ENCODE measurements at regions not wholly inside any gene's neighbourhood (a gene's known extent, or its start where the extent isn't known, plus 50 kb on each side); places are given as distances from the start of the nearest gene placed in this dataset.

DNA sequence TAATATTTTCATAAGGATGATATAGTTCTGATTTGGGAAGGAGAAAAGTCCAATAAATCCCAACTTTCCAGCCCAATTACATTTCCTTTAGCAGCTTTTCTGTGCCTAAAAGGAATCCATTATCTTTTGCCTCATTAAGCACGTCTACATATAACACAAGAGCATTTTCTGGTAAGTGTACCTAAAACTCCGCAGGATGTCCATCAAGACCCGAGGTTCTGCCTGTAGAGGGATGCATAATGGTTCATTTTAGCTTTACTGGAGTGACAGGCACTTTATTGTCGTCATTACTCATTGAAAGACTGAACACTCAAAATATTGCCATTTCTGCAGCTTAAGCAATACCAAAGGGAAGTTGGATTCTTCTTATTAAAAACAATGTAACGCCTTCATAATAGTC lies 669.0 kb downstream of the PRELID2 start:
- no peak for DNase-seq

DNA sequence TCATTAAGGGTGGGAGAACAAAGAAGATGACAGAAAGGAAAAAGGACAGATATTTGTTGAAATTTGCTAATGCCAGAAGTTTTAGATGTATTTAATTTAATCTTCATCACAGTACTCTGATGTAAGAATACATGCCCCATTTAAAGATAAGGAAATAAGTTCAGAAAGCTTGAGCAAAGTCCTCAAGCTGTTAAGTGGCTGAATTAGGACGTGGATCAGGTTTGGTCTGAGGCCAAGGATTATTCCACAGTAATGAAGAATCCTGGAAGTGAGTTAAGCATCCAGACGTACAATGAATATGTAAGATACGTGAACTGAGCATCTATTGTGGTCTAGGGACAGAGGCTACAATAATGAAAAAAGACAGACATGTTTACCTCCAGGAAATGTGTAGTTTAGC lies 671.3 kb downstream of the PRELID2 start:
- DNase-seq = no peak

DNA sequence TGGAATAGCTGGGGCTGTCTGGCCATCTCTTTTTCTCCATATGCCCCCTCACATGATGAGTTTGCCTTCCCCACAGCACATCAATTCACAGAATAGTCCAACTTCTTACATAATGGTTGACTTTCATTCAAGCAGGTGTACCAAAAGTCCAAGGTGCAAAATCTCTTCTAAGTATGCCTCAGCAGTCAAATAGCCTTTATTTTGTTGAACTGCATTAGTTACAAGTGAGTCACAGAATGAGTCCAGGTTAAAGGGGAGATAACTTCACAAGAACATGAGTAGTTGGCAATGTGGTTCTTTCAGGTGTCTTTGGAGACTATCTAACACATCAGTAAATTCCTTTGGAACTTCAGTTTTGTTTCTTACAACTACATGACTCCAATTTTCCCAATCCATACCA lies 672.5 kb downstream of the PRELID2 start:
- DNase-seq = no peak

DNA sequence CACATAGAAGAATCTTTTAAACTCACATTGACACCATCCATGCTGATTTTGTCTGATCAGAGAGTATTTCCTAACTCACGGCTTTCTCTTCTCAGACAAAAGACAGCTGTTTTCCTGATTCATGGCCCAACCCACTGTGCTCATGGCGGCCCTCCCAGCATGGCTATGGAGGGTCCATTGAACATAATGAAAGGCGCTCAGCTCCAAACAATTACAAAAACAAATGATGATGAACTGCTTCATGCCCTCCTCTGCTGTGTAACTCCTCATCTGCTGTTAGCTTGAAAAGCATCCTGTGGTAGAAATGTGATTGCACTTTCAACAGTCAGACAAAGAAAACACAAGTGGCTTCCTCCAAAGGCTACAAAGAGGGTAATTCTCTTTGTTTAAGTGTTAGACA lies 673.8 kb downstream of the PRELID2 start:
- DNase-seq = no peak

- DNase-seq = no peak
Observed at GRCh38 chr5:145160679-145161078, 674.5 kb downstream of the PRELID2 start.

- DNase-seq = no peak
Observed at GRCh38 chr5:145158730-145159129, 676.4 kb downstream of the PRELID2 start.

DNA sequence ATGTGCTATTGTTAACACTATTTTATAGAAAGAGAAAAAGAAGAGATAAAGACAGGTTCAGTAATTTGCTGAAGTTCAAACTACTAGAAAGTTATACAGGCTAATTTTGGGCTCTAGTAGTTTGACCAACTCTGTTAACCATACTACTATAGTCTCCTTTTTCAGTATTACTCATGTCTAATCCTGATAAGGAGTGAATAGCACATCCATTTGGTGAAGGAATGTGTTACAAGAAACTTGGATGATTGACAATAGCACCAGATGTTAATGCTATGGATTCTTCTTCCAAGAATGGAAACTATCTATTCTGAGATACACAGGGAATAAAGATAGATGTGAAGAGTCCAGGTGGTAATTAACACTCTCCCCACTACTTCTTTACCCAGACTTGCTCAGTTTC lies 677.3 kb downstream of the PRELID2 start:
- DNase-seq = no peak

GRCh38 chr5:145141534-145141933 lies 693.6 kb downstream of the PRELID2 start:
- DNase-seq = no peak

- no peak for DNase-seq
Observed at GRCh38 chr5:145130996-145131395, 704.1 kb downstream of the PRELID2 start.

DNA sequence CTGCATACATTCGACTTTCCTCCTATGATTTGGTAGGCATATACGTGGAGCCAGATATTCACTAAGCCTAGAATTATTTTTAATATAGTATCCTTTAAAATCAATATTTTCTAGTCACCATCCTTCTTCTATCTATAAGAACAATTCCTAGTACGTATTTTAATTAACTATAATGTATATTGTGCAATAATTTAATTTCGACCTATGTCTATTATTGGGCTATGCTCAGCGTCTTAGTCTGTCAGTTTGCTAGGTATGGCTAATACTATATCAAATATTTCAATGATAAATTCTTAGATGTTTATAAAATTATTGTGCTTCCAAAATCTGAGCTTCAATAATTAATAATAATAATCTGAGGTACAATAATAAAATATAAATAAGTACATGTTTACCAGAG lies 705.3 kb downstream of the PRELID2 start:
- no peak for DNase-seq

DNA sequence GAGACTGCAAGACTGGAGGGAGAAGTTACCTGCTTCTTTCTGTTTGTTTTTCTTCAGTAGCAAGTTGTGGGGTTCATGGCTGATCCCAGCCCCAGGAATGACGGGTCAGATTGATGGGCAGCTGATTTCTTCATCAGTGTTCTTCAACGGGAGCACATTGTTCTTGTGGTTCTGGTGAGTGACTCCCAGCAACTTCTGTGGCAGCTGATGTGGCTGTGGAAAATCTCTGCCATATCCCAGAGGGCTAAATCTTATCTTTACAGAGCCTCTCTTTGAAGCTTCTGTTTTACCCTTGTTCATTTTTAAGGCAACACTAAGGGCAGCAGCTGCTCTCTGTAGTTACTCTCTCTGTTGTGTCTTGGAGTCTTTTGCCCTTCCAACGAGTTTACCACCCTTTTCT lies 710.3 kb downstream of the PRELID2 start:
- DNase-seq = no peak

DNA sequence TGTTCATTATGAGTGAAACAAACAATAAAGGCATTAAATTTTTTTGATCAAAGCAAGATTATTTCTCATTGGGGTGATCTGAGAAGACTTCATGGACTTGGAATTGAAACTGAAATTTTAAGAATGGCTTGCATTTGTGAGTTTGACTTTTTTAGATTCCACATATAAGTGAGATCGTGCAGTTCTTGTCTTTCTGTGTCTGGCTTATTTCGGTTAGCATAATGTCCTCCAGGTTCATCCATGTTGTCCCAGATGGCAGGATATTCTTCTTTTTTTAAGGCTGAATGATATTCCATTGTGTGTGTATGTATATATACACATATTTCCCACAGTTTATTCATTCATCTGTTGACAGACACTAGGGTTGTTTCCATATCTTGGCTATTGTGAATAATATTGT lies 716.5 kb downstream of the PRELID2 start:
- DNase-seq = no peak

DNA sequence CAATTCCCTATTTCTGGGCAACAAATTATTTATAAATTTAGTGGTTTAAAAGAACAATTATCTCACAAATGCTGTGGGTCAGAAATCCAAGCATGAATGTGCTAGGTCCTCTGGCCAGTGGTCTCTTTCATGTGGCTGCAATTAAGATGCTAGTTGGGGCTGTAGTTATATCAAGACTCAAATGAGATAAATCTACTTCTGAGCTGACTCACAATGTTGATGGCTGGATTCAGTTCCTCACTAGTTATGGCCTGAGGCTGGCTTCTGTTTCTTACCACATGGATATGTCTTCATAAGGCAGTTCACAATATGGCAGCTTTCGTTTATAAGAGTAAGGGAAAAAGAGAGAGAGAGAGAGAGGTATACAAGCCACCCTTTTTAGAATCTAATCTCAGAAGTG lies 717.0 kb downstream of the PRELID2 start:
- DNase-seq = no peak

- DNase-seq = no peak
Observed at GRCh38 chr5:145117285-145117684, 717.9 kb downstream of the PRELID2 start.

DNA sequence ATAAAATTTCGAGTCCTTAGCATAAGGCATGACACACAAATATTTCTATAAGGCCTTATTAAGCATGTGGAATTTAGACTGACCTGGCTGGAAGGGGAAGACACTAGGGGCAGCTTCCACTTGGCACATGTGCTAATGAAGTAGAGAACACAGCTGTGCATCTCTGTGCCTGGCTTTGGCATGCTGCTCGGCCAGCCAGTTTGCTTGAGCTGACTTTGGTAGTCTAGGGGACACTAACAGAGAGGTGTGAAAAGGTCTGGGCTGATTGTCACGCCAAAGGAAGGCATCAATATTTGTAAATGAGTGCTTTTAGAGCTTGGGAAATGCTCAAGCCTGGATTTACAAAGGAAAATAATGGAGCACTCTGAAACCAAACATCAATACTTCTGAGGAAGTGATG lies 723.7 kb downstream of the PRELID2 start:
- no peak for DNase-seq

DNA sequence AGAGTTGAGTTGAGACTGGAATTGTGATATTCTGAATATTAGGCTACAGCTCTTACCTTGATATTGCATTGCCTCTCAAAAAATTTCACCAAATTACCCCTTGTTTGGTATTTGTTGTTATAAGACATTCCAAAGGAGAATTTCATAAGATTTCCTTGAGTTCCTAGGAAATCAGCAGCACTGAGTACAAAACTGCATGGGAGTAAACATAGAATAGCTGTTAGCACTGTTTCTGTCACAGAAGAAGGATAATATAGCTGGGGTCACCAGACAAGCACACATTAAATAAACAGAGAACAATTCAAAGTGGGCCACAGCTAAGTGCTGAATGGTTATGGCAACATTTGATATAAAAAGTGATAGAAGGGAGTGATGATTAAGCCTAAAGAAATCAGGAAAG lies 724.3 kb downstream of the PRELID2 start:
- no peak for DNase-seq

- DNase-seq = no peak
Observed at GRCh38 chr5:145110181-145110580, 725.0 kb downstream of the PRELID2 start.

- no peak for DNase-seq
Observed at GRCh38 chr5:145105384-145105783, 729.8 kb downstream of the PRELID2 start.

DNA sequence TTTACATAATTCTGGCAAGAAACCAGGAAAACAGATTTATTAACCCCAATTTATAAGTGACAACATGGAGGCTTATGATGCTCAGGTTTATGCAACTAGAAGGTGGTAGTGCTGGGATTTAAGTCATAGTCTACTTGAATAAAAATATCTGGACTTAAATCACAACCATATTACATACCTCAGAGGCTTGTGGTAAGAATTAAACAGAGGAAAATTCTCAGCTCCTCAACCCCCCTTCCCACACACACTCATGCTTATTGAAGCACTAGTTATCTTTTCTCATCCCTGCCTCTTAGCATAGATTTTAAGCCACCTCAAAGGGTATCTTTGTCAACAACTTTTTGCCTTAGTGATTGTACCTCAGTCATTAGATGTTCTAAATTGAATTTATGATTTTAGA lies 731.0 kb downstream of the PRELID2 start:
- no peak for DNase-seq

DNA sequence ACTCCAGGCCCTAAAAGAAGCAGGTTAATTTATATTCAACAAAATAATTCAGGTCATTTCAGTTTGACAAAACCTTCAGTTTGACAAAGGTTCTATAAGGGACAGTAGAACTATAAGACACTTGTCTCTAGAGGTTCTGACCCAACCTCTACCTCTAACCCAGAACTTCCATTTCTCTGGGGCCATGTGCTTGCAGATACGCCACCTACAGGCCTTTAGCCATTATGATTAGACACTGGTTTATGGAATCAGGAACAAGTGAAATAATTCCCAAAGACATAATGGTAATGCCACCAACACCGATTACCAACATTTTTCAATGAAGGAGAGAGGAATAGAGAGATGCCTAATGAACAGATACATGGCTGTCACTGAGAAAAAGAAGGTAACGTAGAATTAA lies 733.9 kb downstream of the PRELID2 start:
- no peak for DNase-seq

DNA sequence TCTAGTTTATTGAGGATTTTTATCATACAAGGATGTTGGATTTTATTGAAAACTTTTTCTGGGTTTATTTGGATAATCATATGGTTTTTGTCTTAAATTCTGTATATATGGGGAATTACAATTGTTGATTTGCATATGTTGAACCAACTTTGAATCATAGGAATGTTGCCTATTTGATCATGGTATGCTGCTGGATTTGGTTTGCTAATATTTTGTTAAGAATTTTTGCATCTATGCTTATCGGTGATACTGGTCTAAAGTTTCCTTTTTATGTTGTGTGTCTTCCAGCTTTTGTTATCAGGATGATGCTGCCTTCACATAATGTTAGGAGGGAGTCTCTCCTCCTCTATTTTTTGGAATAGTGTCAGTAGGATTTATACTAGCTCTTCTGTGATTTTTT lies 745.0 kb downstream of the PRELID2 start:
- no peak for DNase-seq

GRCh38 chr5:145084834-145085233 lies 750.3 kb downstream of the PRELID2 start:
- no peak for DNase-seq

- DNase-seq = no peak
Observed at GRCh38 chr5:145077028-145077427, 758.1 kb downstream of the PRELID2 start.

GRCh38 chr5:145076040-145076439 lies 759.1 kb downstream of the PRELID2 start:
- no peak for DNase-seq

GRCh38 chr5:145072889-145073288 lies 762.3 kb downstream of the PRELID2 start:
- DNase-seq = no peak

- DNase-seq = no peak
Observed at GRCh38 chr5:145068721-145069120, 766.4 kb downstream of the PRELID2 start.
